CD14-positive monocyte (primary cell): ENCODE measurements at regions not wholly inside any gene's neighbourhood (a gene's known extent, or its start where the extent isn't known, plus 50 kb on each side); places are given as distances from the start of the nearest gene placed in this dataset.

Experiments
- DNase-seq, 3 donors: peaks; one replicate each; pipeline ENCODE4 v3.0.0-alpha.2; 2011 to 2022
- H2AFZ ChIP-seq: 2 replicates; pipeline ENCODE4 v1.6.0; 2012; ENCODE audit warnings: mild to moderate bottlenecking, low read depth, low read length, inconsistent platforms; ENCODE audit not compliant: insufficient read depth, poor library complexity, severe bottlenecking
- H3K27ac ChIP-seq, 2 donors: 1 replicate in 1 of 2; 2 replicates in 1 of 2; pipeline ENCODE4 v1.5.1; 2012 to 2013; ENCODE audit warnings: low read length in 2 of 2, control low read depth in 1 of 2, inconsistent platforms in 1 of 2, low read depth in 1 of 2, mild to moderate bottlenecking in 1 of 2
- H3K27me3 ChIP-seq, 2 donors: one replicate each; pipeline versions ENCODE4 v1.6.0 to v1.6.1; 2011 to 2013; ENCODE audit warnings: low read length in 2 of 2; ENCODE audit not compliant: control insufficient read depth in 2 of 2, insufficient read depth in 2 of 2
- H3K36me3 ChIP-seq, 2 donors: replicated peaks in 1 of 2; 1 replicate in 1 of 2; 2 replicates in 1 of 2; pipeline versions ENCODE4 v1.5.1 to v1.6.1; 2012 to 2013; ENCODE audit warnings: low read length in 2 of 2, control low read depth in 1 of 2, inconsistent platforms in 1 of 2, mild to moderate bottlenecking in 1 of 2; ENCODE audit not compliant: insufficient read depth in 2 of 2, control insufficient read depth in 1 of 2
- H3K4me1 ChIP-seq, 2 donors: 1 replicate in 1 of 2; 2 replicates in 1 of 2; pipeline versions ENCODE4 v1.5.1 to v1.6.1; 2012 to 2013; ENCODE audit warnings: low read length in 2 of 2, control low read depth in 1 of 2, inconsistent platforms in 1 of 2, mild to moderate bottlenecking in 1 of 2, moderate library complexity in 1 of 2; ENCODE audit not compliant: insufficient read depth in 2 of 2, control insufficient read depth in 1 of 2
- H3K4me2 ChIP-seq: replicated peaks from 2 replicates; pipeline ENCODE3; 2012; ENCODE audit warnings: low read length, moderate library complexity, mild to moderate bottlenecking; ENCODE audit not compliant: poor library complexity, severe bottlenecking; ENCODE audit errors: extremely low read depth
- H3K4me3 ChIP-seq, 3 experiments: fragments of 200-600 bp in 1 of 3; sonication (generic) in 1 of 3; replicated peaks in 1 of 3; 1 replicate in 2 of 3; 2 replicates in 1 of 3; pipeline ENCODE4 v1.5.1; 2011 to 2013; ENCODE audit warnings: low read length in 3 of 3, mild to moderate bottlenecking in 3 of 3, control low read depth in 2 of 3, low read depth in 2 of 3, inconsistent platforms in 1 of 3, moderate library complexity in 1 of 3
- H3K79me2 ChIP-seq: 2 replicates; pipeline ENCODE4 v1.6.0; 2012; ENCODE audit warnings: mild to moderate bottlenecking, control low read depth, inconsistent platforms, low read length, moderate library complexity; ENCODE audit not compliant: insufficient read depth
- H3K9ac ChIP-seq: 2 replicates; pipeline ENCODE4 v1.6.0; 2017; ENCODE audit warnings: low read length, mild to moderate bottlenecking; ENCODE audit not compliant: insufficient read depth, poor library complexity, severe bottlenecking
- H3K9me3 ChIP-seq, 2 donors: replicated peaks in 1 of 2; 1 replicate in 1 of 2; 2 replicates in 1 of 2; pipeline versions ENCODE4 v1.5.1 to v1.6.1; 2012 to 2013; ENCODE audit warnings: low read length in 2 of 2, control low read depth in 1 of 2; ENCODE audit not compliant: control insufficient read depth in 1 of 2, insufficient read depth in 1 of 2
- H4K20me1 ChIP-seq: 2 replicates; pipeline ENCODE4 v1.6.0; 2012; ENCODE audit warnings: mild to moderate bottlenecking, low read length, control low read depth, moderate library complexity; ENCODE audit not compliant: insufficient read depth
- H3K27ac Mint-ChIP-seq, 7 donors: one replicate each; pipeline ENCODE4 v1.8.0; 2020; ENCODE audit warnings: mild to moderate bottlenecking in 7 of 7, mixed read lengths in 7 of 7, moderate library complexity in 6 of 7, inconsistent platforms in 2 of 7
- H3K27me3 Mint-ChIP-seq, 3 donors: one replicate each; pipeline ENCODE4 v1.8.0; 2021 to 2022; ENCODE audit warnings: low read depth in 3 of 3, mild to moderate bottlenecking in 3 of 3, mixed read lengths in 3 of 3, moderate library complexity in 3 of 3, inconsistent platforms in 1 of 3
- H3K36me3 Mint-ChIP-seq, 2 donors: one replicate each; pipeline ENCODE4 v1.8.0; 2020; ENCODE audit warnings: mixed read lengths in 2 of 2, inconsistent platforms in 1 of 2, mild to moderate bottlenecking in 1 of 2
- H3K4me1 Mint-ChIP-seq: one replicate; pipeline ENCODE4 v1.8.0; 2020; ENCODE audit warnings: mild to moderate bottlenecking, mixed read lengths
- H3K4me3 Mint-ChIP-seq, 2 donors: one replicate each; pipeline ENCODE4 v1.8.0; 2020; ENCODE audit warnings: mild to moderate bottlenecking in 2 of 2, mixed read lengths in 2 of 2, moderate library complexity in 1 of 2
- H3K9me3 Mint-ChIP-seq, 7 donors: one replicate each; pipeline ENCODE4 v1.8.0; 2020 to 2022; ENCODE audit warnings: mixed read lengths in 7 of 7, mild to moderate bottlenecking in 6 of 7, moderate library complexity in 6 of 7, inconsistent platforms in 2 of 7
- CTCF ChIP-seq: fragments of 200-600 bp; IDR thresholded peaks from one replicate; pipeline ENCODE4 v1.8.0; 2022; ENCODE audit warnings: antibody characterized with exemption, mild to moderate bottlenecking
- WGBS: methylation state at CpG from one replicate; pipeline ENCODE4 v1.1.5; 2013; ENCODE audit warnings: missing lambda C conversion rate; ENCODE audit not compliant: insufficient coverage; 5-methylcytosine and 5-hydroxymethylcytosine counted together
- intact Hi-C, 2 donors: fragments of 100-400 bp; cut with micrococcal nuclease; formaldehyde crosslinking; loops; one replicate each; pipeline versions ENCODE4 v1.15.0 to v1.15.1; 2023

- Histone ChIP-seq H3K9ac (no peak overlapping the region), H3K4me1 (no peaks in the 10 kb centered on the region), H3K36me3 (no peaks in the 10 kb centered on the region), H4K20me1 (no peaks in the 10 kb centered on the region), H3K4me3 (no peak overlapping the region), H3K27me3 (no peaks in the 10 kb centered on the region), H3K27ac (no peak overlapping the region), H3K9me3 (no peaks in the 10 kb centered on the region), H3K79me2 (no peaks in the 10 kb centered on the region), H2AFZ (no peak overlapping the region), H3K4me2 (no peak overlapping the region)
- H3K9me3 Mint-ChIP-seq, result peaks cover 0 to 5% (median 4%) of the 10 kb centered on the region in 7 donors
- no peak for DNase-seq
- H3K4me3 Mint-ChIP-seq, result no peak overlapping the region
- intact Hi-C loops, result no loop called here
- no peak for TF ChIP-seq CTCF
- no peaks in the 10 kb centered on the region for H3K4me1 Mint-ChIP-seq
- peaks cover 5 to 9% (median 7%) of the 10 kb centered on the region in 3 donors for H3K27me3 Mint-ChIP-seq
- H3K27ac Mint-ChIP-seq, result no peak overlapping the region
- no CpG with 5 or more reads among the region's 1 CpG for WGBS
- H3K36me3 Mint-ChIP-seq, result no peaks in the 10 kb centered on the region
Measured at GRCh38 chr12:30829876-30830275, 75.1 kb upstream of the CAPRIN2 start.

GRCh38 chr12:30828686-30829085, 73.9 kb upstream of the CAPRIN2 start:
- Histone ChIP-seq H3K4me2 (no peak overlapping the region), H2AFZ (no peak overlapping the region), H3K36me3 (no peaks in the 10 kb centered on the region), H3K9me3 (no peaks in the 10 kb centered on the region), H3K4me3 (no peak overlapping the region), H4K20me1 (no peaks in the 10 kb centered on the region), H3K9ac (no peak overlapping the region), H3K27me3 (peaks cover 0 to 11% of the 10 kb centered on the region in 2 donors), H3K4me1 (no peaks in the 10 kb centered on the region), H3K27ac (no peak overlapping the region), H3K79me2 (no peaks in the 10 kb centered on the region)
- Mint-ChIP-seq H3K4me3 (no peak overlapping the region), H3K27me3 (peaks cover 13 to 20% (median 15%) of the 10 kb centered on the region in 3 donors), H3K9me3 (peaks cover 0 to 5% (median 4%) of the 10 kb centered on the region in 7 donors), H3K36me3 (no peaks in the 10 kb centered on the region), H3K4me1 (no peaks in the 10 kb centered on the region), H3K27ac (no peak overlapping the region)
- TF ChIP-seq CTCF, result no peak
- intact Hi-C loops, result no loop called here
- WGBS, result 97% methylated on average over 4 of the region's 4 CpGs
- no peak for DNase-seq
